ENCODE measurements at regions not wholly inside any gene's neighbourhood (a gene's known extent, or its start where the extent isn't known, plus 50 kb on each side); places are given as distances from the start of the nearest gene placed in this dataset.
"Not testable (repeated sequence)": the region's sequence is repeated elsewhere in the genome, so short reads cannot be mapped to it uniquely, and the experiment has no call there.

DNA sequence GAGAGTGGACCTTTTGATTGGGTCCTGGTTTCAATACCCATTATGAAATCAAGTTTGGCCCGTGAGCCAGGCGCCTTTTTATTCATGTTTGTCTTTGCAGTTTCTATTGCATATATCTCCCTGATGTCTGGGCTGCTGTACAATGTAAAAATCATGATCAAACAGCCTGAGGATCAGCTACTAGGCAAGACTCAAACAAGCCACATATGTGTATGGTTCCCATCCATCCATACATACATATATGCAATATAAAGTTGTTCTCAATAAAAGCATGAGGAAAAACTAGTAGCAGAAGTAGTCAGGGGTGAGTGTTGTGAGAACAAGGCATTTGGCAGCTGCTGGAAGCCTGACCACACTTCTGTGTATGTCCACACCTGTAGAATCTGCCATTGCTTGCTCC, 562.4 kb upstream of the USP24 start:
- peaks cover 0 to 4% of the 10 kb centered on the region in 2 donors for H3K9me3 ChIP-seq (ENCODE audit: control insufficient read depth in 1 of 2, low read length in 2 of 2)
- H3K4me3 ChIP-seq (ENCODE audit: low read depth in 1 of 2, low read length in 2 of 2) = no peak overlapping the region
- no peaks in the 10 kb centered on the region for H3K27me3 ChIP-seq (ENCODE audit: control insufficient read depth in 1 of 2, insufficient read depth in 2 of 2, low read length in 2 of 2)
- no peak overlapping the region for H3K9ac ChIP-seq (ENCODE audit: low read depth in 1 of 2, low read length in 2 of 2)
- no peaks in the 10 kb centered on the region for H3K4me1 ChIP-seq (ENCODE audit: control insufficient read depth in 1 of 2, insufficient read depth in 2 of 2, low read length in 2 of 2)
- no peaks in the 10 kb centered on the region for H3K36me3 ChIP-seq (ENCODE audit: control insufficient read depth in 1 of 2, insufficient read depth in 2 of 2, low read length in 2 of 2)
- no peak overlapping the region for H3K27ac ChIP-seq (ENCODE audit: low read depth, low read length)

- Histone ChIP-seq H3K27ac (ENCODE audit: low read depth, low read length) (no peak overlapping the region), H3K9ac (ENCODE audit: low read depth in 1 of 2, low read length in 2 of 2) (no peak overlapping the region), H3K9me3 (ENCODE audit: control insufficient read depth in 1 of 2, low read length in 2 of 2) (peaks cover 0 to 4% of the 10 kb centered on the region in 2 donors), H3K36me3 (ENCODE audit: control insufficient read depth in 1 of 2, insufficient read depth in 2 of 2, low read length in 2 of 2) (no peaks in the 10 kb centered on the region), H3K4me3 (ENCODE audit: low read depth in 1 of 2, low read length in 2 of 2) (no peak overlapping the region), H3K4me1 (ENCODE audit: control insufficient read depth in 1 of 2, insufficient read depth in 2 of 2, low read length in 2 of 2) (no peaks in the 10 kb centered on the region), H3K27me3 (ENCODE audit: control insufficient read depth in 1 of 2, insufficient read depth in 2 of 2, low read length in 2 of 2) (no peaks in the 10 kb centered on the region)
Observed at GRCh38 chr1:55775007-55775406, 559.8 kb upstream of the USP24 start.

GRCh38 chr1:55774446-55774845, 559.3 kb upstream of the USP24 start:
- Histone ChIP-seq H3K9ac (ENCODE audit: low read depth in 1 of 2, low read length in 2 of 2) (no peak overlapping the region), H3K9me3 (ENCODE audit: control insufficient read depth in 1 of 2, low read length in 2 of 2) (peaks cover 0 to 4% of the 10 kb centered on the region in 2 donors), H3K27ac (ENCODE audit: low read depth, low read length) (no peak overlapping the region), H3K36me3 (ENCODE audit: control insufficient read depth in 1 of 2, insufficient read depth in 2 of 2, low read length in 2 of 2) (no peaks in the 10 kb centered on the region), H3K27me3 (ENCODE audit: control insufficient read depth in 1 of 2, insufficient read depth in 2 of 2, low read length in 2 of 2) (no peaks in the 10 kb centered on the region), H3K4me1 (ENCODE audit: control insufficient read depth in 1 of 2, insufficient read depth in 2 of 2, low read length in 2 of 2) (no peaks in the 10 kb centered on the region), H3K4me3 (ENCODE audit: low read depth in 1 of 2, low read length in 2 of 2) (no peak overlapping the region)

DNA sequence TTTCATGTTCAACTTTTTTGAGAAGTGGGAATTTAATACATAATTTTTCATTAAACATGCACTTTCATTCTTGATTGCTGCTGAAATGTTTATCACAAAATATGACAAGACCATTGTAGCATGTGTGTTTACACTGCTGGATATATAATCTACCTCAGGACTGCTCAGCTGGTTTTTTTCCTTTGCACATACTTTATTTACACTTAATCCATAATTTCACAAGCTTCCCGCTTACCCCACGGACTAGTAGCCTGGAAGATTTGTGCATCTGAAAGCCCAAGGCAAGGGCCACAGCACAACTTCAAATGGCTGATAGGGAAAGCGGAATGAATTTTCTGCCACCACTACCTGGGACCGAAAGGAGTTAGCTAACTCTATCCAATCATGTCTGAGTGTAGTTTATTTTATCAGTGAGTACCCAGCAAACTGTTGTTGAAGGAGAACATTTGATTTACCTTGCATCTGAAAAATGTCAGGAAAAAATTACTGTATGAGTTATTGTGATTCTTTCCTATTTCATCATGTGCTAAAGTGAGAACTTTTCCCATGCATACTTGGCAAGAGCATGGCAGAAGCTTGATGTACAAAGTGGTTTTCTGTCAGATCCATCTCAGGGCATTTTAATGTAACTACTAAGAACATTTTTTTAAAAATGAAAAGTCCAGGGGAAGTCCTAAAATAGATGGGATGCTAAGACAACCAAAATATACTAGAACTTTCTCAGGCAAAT, 558.2 kb upstream of the USP24 start:
- Histone ChIP-seq H3K27me3 (ENCODE audit: control insufficient read depth in 1 of 2, insufficient read depth in 2 of 2, low read length in 2 of 2) (no peaks in the 10 kb centered on the region), H3K9me3 (ENCODE audit: control insufficient read depth in 1 of 2, low read length in 2 of 2) (peaks cover 0 to 4% of the 10 kb centered on the region in 2 donors), H3K27ac (ENCODE audit: low read depth, low read length) (no peak overlapping the region), H3K36me3 (ENCODE audit: control insufficient read depth in 1 of 2, insufficient read depth in 2 of 2, low read length in 2 of 2) (no peaks in the 10 kb centered on the region), H3K4me1 (ENCODE audit: control insufficient read depth in 1 of 2, insufficient read depth in 2 of 2, low read length in 2 of 2) (no peaks in the 10 kb centered on the region), H3K9ac (ENCODE audit: low read depth in 1 of 2, low read length in 2 of 2) (no peak overlapping the region), H3K4me3 (ENCODE audit: low read depth in 1 of 2, low read length in 2 of 2) (no peak overlapping the region)

GRCh38 chr1:55768327-55768952, 553.3 kb upstream of the USP24 start:
- no peak overlapping the region for H3K4me3 ChIP-seq (ENCODE audit: low read depth in 1 of 2, low read length in 2 of 2)
- no peaks in the 10 kb centered on the region for H3K4me1 ChIP-seq (ENCODE audit: control insufficient read depth in 1 of 2, insufficient read depth in 2 of 2, low read length in 2 of 2)
- no peaks in the 10 kb centered on the region for H3K27me3 ChIP-seq (ENCODE audit: control insufficient read depth in 1 of 2, insufficient read depth in 2 of 2, low read length in 2 of 2)
- no peaks in the 10 kb centered on the region for H3K9me3 ChIP-seq (ENCODE audit: control insufficient read depth in 1 of 2, low read length in 2 of 2)
- H3K36me3 ChIP-seq (ENCODE audit: control insufficient read depth in 1 of 2, insufficient read depth in 2 of 2, low read length in 2 of 2) = no peaks in the 10 kb centered on the region
- H3K9ac ChIP-seq (ENCODE audit: low read depth in 1 of 2, low read length in 2 of 2) = no peak overlapping the region
- H3K27ac ChIP-seq (ENCODE audit: low read depth, low read length) = no peak overlapping the region

- Histone ChIP-seq H3K4me3 (ENCODE audit: low read depth in 1 of 2, low read length in 2 of 2) (no peak overlapping the region), H3K9ac (ENCODE audit: low read depth in 1 of 2, low read length in 2 of 2) (no peak overlapping the region), H3K9me3 (ENCODE audit: control insufficient read depth in 1 of 2, low read length in 2 of 2) (no peaks in the 10 kb centered on the region), H3K4me1 (ENCODE audit: control insufficient read depth in 1 of 2, insufficient read depth in 2 of 2, low read length in 2 of 2) (no peaks in the 10 kb centered on the region), H3K27ac (ENCODE audit: low read depth, low read length) (no peak overlapping the region), H3K36me3 (ENCODE audit: control insufficient read depth in 1 of 2, insufficient read depth in 2 of 2, low read length in 2 of 2) (no peaks in the 10 kb centered on the region), H3K27me3 (ENCODE audit: control insufficient read depth in 1 of 2, insufficient read depth in 2 of 2, low read length in 2 of 2) (no peaks in the 10 kb centered on the region)
Observed at GRCh38 chr1:55767171-55767570, 552.0 kb upstream of the USP24 start.

DNA sequence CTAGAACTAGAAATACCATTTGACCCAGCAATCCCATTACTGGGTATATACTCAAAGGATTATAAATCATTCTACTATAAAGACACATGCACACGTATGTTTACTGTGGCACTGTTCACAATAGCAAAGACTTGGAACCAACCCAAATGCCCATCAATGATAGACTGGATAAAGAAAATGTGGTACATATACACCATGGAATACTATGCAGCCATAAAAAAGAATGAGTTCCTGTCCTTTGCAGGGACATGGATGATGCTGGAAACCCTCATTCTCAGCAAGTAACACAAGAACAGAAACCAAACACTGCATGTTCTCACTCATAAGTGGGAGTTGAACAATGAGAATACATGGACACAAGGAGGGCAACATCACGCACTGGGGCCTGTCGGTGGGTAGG, 550.3 kb upstream of the USP24 start:
- H3K27ac ChIP-seq (ENCODE audit: low read depth, low read length); H3K36me3 ChIP-seq (ENCODE audit: control insufficient read depth in 1 of 2, insufficient read depth in 2 of 2, low read length in 2 of 2); H3K9ac ChIP-seq (ENCODE audit: low read depth in 1 of 2, low read length in 2 of 2); H3K4me1 ChIP-seq (ENCODE audit: control insufficient read depth in 1 of 2, insufficient read depth in 2 of 2, low read length in 2 of 2); H3K9me3 ChIP-seq (ENCODE audit: control insufficient read depth in 1 of 2, low read length in 2 of 2); H3K27me3 ChIP-seq (ENCODE audit: control insufficient read depth in 1 of 2, insufficient read depth in 2 of 2, low read length in 2 of 2); H3K4me3 ChIP-seq (ENCODE audit: low read depth in 1 of 2, low read length in 2 of 2): not testable (repeated sequence)

DNA sequence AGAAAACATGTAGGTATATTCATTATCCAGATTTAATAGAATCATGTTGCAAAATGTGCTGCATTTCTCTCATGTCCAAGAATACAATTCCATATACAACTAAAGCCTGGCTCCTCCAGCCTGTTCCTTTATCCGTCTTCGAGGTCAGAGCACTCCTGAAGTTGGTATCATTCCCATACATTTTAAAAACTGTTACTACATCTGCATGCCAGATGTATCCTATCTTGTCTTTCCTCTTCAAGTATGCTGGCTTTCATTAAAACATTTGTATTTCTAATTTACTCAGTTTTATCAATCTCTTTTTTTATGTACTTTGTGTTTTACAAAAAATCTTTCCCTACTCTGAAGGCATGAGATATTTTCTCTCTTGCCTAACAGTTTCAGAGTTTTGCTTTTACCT, 536.6 kb upstream of the USP24 start:
- no peak overlapping the region for H3K27ac ChIP-seq (ENCODE audit: low read depth, low read length)

GRCh38 chr1:55750628-55750995, 535.4 kb upstream of the USP24 start:
- Histone ChIP-seq H3K9ac (ENCODE audit: low read depth in 1 of 2, low read length in 2 of 2) (no peak overlapping the region), H3K27me3 (ENCODE audit: control insufficient read depth in 1 of 2, insufficient read depth in 2 of 2, low read length in 2 of 2) (no peaks in the 10 kb centered on the region), H3K27ac (ENCODE audit: low read depth, low read length) (no peak overlapping the region), H3K9me3 (ENCODE audit: control insufficient read depth in 1 of 2, low read length in 2 of 2) (no peaks in the 10 kb centered on the region), H3K4me3 (ENCODE audit: low read depth in 1 of 2, low read length in 2 of 2) (no peak overlapping the region), H3K4me1 (ENCODE audit: control insufficient read depth in 1 of 2, insufficient read depth in 2 of 2, low read length in 2 of 2) (no peaks in the 10 kb centered on the region), H3K36me3 (ENCODE audit: control insufficient read depth in 1 of 2, insufficient read depth in 2 of 2, low read length in 2 of 2) (no peaks in the 10 kb centered on the region)

More for the DNA sequence above, 536.6 kb upstream of the USP24 start:
- Histone ChIP-seq H3K27me3 (ENCODE audit: control insufficient read depth in 1 of 2, insufficient read depth in 2 of 2, low read length in 2 of 2) (no peaks in the 10 kb centered on the region), H3K9me3 (ENCODE audit: control insufficient read depth in 1 of 2, low read length in 2 of 2) (no peaks in the 10 kb centered on the region), H3K36me3 (ENCODE audit: control insufficient read depth in 1 of 2, insufficient read depth in 2 of 2, low read length in 2 of 2) (no peaks in the 10 kb centered on the region), H3K4me3 (ENCODE audit: low read depth in 1 of 2, low read length in 2 of 2) (no peak overlapping the region), H3K4me1 (ENCODE audit: control insufficient read depth in 1 of 2, insufficient read depth in 2 of 2, low read length in 2 of 2) (no peaks in the 10 kb centered on the region), H3K9ac (ENCODE audit: low read depth in 1 of 2, low read length in 2 of 2) (no peak overlapping the region)

DNA sequence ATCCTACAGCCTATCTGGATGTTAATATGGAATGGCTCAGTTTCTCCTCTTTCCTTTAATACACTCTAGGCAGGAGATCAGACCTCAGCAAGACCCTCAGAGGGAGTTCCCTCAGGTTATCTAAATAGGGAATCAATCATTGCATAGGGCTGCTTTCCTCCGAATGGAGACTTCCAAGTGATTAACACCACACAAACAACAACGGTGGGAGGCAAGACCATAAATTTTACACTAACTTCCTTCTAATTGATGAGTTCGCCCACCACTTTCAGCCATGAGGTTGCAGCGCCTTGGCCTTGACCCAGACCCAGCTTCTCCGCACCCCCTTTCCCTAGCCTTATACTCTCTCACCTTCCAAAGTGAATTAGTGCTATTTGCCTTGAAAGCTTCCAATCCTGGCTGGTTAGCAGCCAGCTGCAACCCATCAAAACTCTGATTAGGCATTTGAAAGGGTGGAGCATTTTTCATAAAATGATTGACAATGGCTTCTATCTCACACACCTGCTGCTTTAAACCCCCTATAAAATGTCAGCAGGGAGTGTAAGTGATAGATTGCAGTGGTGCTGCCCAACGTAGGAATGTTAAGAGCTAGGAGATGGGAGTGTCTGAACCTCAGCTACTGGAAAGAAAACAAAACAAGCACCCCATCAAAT, 534.9 kb upstream of the USP24 start:
- no peaks in the 10 kb centered on the region for H3K27me3 ChIP-seq (ENCODE audit: control insufficient read depth in 1 of 2, insufficient read depth in 2 of 2, low read length in 2 of 2)
- no peak overlapping the region for H3K9ac ChIP-seq (ENCODE audit: low read depth in 1 of 2, low read length in 2 of 2)
- no peak overlapping the region for H3K4me3 ChIP-seq (ENCODE audit: low read depth in 1 of 2, low read length in 2 of 2)
- no peaks in the 10 kb centered on the region for H3K36me3 ChIP-seq (ENCODE audit: control insufficient read depth in 1 of 2, insufficient read depth in 2 of 2, low read length in 2 of 2)
- H3K27ac ChIP-seq (ENCODE audit: low read depth, low read length) = no peak overlapping the region
- no peaks in the 10 kb centered on the region for H3K9me3 ChIP-seq (ENCODE audit: control insufficient read depth in 1 of 2, low read length in 2 of 2)
- no peaks in the 10 kb centered on the region for H3K4me1 ChIP-seq (ENCODE audit: control insufficient read depth in 1 of 2, insufficient read depth in 2 of 2, low read length in 2 of 2)
